HG03039 (cell line): ENCODE measurements at regions not wholly inside any gene's neighbourhood (a gene's known extent, or its start where the extent isn't known, plus 50 kb on each side); places are given as distances from the start of the nearest gene placed in this dataset.

Source experiments
- ATAC-seq: cut with Tn5 transposase; IDR thresholded peaks from one replicate; pipeline ENCODE4 v1.9.1; 2021; ENCODE audit warnings: mild to moderate bottlenecking, moderate library complexity; ENCODE audit not compliant: unreplicated experiment

- ATAC-seq = no peak
These were observed 104.5 kb downstream of the RBM43 start for GRCh38 chr2:151157000-151157735.

DNA sequence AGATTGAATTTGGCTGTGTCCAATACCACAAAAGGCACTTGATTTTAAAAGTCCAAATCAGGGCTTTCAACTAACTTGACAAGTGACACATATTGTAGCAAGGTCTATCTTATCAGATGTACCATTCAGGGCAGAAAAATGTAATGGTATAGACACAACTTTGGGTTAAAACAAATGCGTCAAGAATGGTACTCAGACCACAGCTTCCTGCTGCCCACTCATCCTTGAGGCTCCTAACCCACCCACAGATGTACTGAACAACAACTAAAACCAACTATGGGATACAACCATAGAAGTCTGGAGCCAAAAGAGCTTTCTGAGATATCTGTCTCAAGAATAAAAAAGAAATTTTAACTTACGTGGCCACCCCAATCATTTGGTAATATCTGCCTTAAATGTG is 105.2 kb downstream of the RBM43 start:
- no peak for ATAC-seq

- ATAC-seq = no peak
These were observed 108.1 kb downstream of the RBM43 start for GRCh38 chr2:151153601-151154000.

- no peak for ATAC-seq
These were observed 111.0 kb downstream of the RBM43 start for GRCh38 chr2:151150331-151151320.

DNA sequence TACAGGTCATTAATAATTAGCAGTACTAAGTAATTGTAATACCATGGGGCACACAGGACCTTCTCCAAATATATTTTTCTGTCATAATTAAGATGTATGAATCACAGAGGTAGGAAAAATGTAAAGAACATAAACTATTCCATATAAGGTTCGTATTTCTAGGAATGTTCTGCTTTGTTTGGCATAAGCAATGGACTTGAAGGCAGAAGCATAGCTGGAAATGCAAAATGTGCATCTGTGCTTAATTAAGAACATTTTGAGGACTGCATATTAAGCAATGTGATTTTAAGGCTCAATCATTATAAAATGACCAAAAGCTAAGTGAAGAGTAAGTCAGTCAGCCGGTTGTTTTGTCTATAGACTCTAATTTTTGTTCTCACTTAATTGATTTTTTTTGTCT is 123.2 kb downstream of the RBM43 start:
- no peak for ATAC-seq

DNA sequence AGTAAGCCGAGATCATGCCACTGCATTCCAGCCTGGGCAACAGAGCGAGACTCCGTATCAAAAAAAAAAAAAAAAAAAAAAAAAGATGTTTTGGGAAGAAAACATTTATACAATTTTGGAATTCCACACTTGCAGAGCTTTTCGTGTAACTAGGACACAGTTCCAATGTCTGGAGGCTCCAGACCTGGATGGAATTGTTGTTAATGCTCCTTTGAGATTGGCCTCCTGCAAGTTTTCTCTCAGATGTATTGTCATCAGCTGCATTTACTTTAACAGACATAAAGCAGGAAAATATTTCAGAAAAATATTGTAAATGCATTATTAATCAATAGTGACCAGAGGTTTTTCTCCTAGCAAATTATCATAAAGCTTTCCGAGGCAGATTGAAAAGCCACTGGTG is 124.1 kb downstream of the RBM43 start:
- ATAC-seq = no peak

DNA sequence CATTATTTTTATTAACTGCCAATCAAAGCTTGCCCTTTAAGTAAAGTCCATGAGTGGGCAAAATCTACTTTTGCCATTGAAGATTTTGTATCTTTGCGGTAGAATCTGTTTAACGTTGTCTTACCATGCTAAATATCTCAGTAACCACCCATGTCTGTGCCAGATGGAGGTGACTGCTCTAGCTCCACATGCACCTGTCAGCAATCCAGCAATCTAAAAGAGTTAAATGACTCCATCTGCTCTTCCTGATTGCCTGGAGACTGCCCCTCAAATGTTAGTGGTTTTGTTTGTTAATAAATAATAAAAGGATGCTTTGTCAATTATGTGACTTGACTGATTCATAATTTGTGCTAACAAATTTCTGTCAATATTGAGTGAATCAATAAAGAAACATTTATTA is 141.7 kb downstream of the RBM43 start:
- no peak for ATAC-seq

- no peak for ATAC-seq
These were observed 142.3 kb downstream of the RBM43 start for GRCh38 chr2:151119374-151119773.

DNA sequence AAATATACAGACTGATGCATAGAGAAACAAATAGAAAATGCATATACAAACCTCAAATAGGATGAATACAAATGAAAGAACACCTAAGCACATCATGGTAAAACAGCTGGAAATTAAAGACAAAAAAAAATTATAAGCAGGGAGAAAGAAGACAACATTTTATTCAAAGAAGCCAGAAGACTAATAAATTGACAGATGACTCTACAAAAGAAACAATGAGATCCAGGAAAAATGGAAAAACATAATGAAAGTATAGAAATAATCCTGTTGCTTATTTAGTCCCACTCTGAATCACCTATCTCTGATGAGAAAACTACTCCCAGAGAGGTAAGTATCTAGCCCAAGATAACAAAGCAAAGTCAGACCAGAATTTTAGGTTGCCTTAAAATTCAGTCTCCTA is 143.4 kb downstream of the RBM43 start:
- no peak for ATAC-seq

DNA sequence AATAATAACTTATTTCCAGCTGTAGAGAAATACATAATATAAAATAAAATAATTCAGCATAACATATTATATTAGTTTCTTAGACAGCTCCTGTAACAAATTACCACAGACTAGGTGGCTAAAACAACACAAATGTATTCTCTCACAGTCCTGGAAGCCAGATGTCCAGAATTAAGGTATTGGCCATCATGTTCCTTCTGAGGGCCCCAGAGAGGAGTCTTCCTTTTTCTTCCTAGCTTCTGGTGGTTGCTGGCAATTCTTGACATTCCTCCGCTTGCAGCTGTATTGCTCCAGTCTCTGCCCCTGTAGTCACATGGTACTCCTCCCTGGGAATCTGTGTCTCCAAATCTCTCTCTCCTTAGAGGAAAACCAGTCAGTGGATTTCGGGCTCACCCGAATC is 146.8 kb downstream of the RBM43 start:
- ATAC-seq = no peak

- ATAC-seq = no peak
These were observed 148.3 kb downstream of the RBM43 start for GRCh38 chr2:151113318-151113717.

- ATAC-seq = no peak
These were observed 149.9 kb downstream of the RBM43 start for GRCh38 chr2:151111599-151112278.

DNA sequence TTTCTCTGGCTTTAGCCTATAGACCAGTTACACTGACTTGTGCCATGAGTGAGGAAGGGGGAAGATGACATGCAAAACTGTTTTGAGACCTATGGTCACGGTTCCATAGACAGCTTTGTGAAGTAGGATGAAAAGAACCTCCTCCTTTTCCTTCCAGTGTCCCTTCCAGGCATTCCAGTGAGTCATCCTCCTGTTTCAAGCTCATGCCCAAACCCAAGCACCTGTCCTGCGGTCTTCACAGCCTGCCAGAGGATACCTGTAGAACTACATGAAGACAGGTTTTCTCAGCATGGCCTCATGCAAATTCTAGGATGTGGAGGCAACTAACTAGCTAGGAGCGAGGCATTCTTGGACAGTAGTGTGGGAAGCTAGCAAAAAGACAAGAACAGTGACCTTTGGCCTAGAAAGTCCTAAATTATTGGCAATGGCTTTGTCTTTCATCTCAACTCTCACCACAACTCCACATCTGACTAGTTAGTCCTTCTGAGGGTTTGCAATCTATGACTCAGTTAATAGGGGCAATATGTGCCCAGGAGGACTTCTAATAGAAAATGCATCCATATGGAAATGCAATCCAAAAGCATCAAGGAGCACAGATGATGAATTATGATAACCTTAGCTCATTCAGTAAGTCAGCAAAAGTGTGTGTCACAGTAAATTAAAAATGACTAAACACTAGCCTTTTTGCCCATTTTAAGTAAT is 154.7 kb downstream of the RBM43 start:
- ATAC-seq = no peak

- ATAC-seq = no peak
These were observed 158.1 kb downstream of the RBM43 start for GRCh38 chr2:151103551-151103950.

- no peak for ATAC-seq
These were observed 159.4 kb downstream of the RBM43 start for GRCh38 chr2:151102226-151102625.

GRCh38 chr2:151098841-151099240 is 162.8 kb downstream of the RBM43 start:
- ATAC-seq = no peak

DNA sequence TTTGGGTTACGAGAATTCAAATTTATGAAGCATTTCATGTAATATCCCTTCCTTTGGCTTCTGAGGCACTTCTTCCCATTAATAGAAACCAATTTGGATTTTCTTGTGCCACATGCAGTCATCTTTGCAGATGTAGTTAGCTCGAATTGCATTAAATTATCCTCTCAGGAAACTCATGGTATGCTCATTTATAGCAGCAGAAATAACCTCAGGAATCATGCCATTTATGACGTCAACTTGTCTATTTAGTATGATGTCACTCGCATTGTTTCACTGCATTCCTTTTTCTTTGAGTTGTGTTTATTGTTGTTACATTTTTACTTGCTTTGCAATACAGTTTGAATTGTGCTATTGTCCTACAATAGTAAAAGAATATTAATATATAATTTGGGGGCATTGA is 163.8 kb downstream of the RBM43 start:
- no peak for ATAC-seq

DNA sequence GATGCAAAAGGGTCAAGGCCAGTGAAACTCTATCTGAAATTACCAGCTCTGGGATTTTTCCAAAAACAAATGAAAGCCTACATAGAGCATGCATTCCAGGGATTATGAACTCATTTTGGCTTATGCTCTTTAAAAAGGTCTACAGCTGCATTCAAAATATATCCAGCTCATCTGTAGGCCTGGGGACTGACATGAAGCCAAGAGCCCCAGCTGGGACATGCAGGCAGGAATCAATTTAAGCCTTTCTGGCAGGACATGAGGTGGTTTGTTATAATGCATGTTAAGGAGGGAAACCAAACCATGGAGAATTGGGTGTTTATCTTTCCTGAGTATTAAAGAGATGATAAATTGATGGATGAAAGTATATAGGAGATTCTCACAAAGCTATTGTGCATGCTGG is 164.5 kb downstream of the RBM43 start:
- ATAC-seq = no peak

GRCh38 chr2:151096235-151096634 is 165.4 kb downstream of the RBM43 start:
- no peak for ATAC-seq

GRCh38 chr2:151095463-151095862 is 166.2 kb downstream of the RBM43 start:
- ATAC-seq = no peak

- no peak for ATAC-seq
These were observed 170.1 kb downstream of the RBM43 start for GRCh38 chr2:151091583-151091982.
